Kidney (tissue), 13 donors: ENCODE measurements at regions not wholly inside any gene's neighbourhood (a gene's known extent, or its start where the extent isn't known, plus 50 kb on each side); places are given as distances from the start of the nearest gene placed in this dataset.

Source experiments
- DNase-seq, 5 donors: peaks; one replicate each; pipeline ENCODE4 v3.0.0-alpha.2; 2013 to 2020
- FAIRE-seq: peaks from 2 replicates; lab custom pipeline; 2012; peaks lifted over from hg19 to GRCh38; lab: Jason Lieb, UNC
- H3K27ac ChIP-seq, 2 donors: one replicate each; pipeline ENCODE4 v1.7.0; 2013; ENCODE audit warnings: low read depth in 2 of 2, low read length in 2 of 2, inconsistent platforms in 1 of 2
- H3K27me3 ChIP-seq: one replicate; pipeline ENCODE4 v1.7.1; 2013; ENCODE audit warnings: low read length, inconsistent platforms; ENCODE audit not compliant: control insufficient read depth, insufficient read depth
- H3K36me3 ChIP-seq, 3 donors: one replicate each; pipeline versions ENCODE4 v1.7.0 to v1.7.1; 2013; ENCODE audit warnings: low read length in 3 of 3, control low read depth in 1 of 3, inconsistent platforms in 1 of 3; ENCODE audit not compliant: insufficient read depth in 3 of 3, control insufficient read depth in 2 of 3
- H3K4me1 ChIP-seq, 3 donors: one replicate each; pipeline versions ENCODE4 v1.7.0 to v1.7.1; 2013; ENCODE audit warnings: low read length in 3 of 3, inconsistent platforms in 1 of 3, low read depth in 1 of 3; ENCODE audit not compliant: control insufficient read depth in 2 of 3, insufficient read depth in 2 of 3
- H3K4me3 ChIP-seq, 3 donors: one replicate each; pipeline versions ENCODE4 v1.7.0 to v1.8.1; 2013; ENCODE audit warnings: low read length in 3 of 3, control low read depth in 1 of 3, inconsistent platforms in 1 of 3
- H3K9ac ChIP-seq, 3 donors: one replicate each; pipeline versions ENCODE4 v1.7.0 to v1.7.1; 2013; ENCODE audit warnings: low read length in 3 of 3, control low read depth in 1 of 3, inconsistent platforms in 1 of 3
- H3K9me3 ChIP-seq, 3 donors: one replicate each; pipeline versions ENCODE4 v1.7.0 to v1.7.1; 2013; ENCODE audit warnings: low read length in 3 of 3, control low read depth in 1 of 3, inconsistent platforms in 1 of 3; ENCODE audit not compliant: control insufficient read depth in 2 of 3, insufficient read depth in 1 of 3
- CTCF ChIP-seq: IDR thresholded peaks from 3 replicates; pipeline ENCODE4 v1.5.1; 2012; ENCODE audit warnings: mild to moderate bottlenecking, moderate library complexity, borderline replicate concordance; ENCODE audit not compliant: insufficient read depth; ENCODE audit errors: extremely low read depth
- intact Hi-C: fragments of 100-400 bp; cut with DNase I; formaldehyde crosslinking; loops from one replicate; pipeline ENCODE4 v1.11.1; 2022
- donor health status: control.
- donor health status: control.
- donor health status: control.
- donor health status: control.
- donor health status: control.
- donor health status: DM: yes; HTN: yes; CAD: no.
- donor health status: Normal renal cell carcinoma (clear cell type).

- intact Hi-C loops: no loop called here
- H3K36me3 ChIP-seq: no peaks in the 10 kb centered on the region
- no peak overlapping the region for H3K9ac ChIP-seq
- TF ChIP-seq CTCF: no peak
- H3K27ac ChIP-seq: no peak overlapping the region
- no peaks in the 10 kb centered on the region for H3K9me3 ChIP-seq
- no peaks in the 10 kb centered on the region for H3K27me3 ChIP-seq
- FAIRE-seq (no peak), DNase-seq (peak in 1 of 5 donors; percentile 19)
- H3K4me3 ChIP-seq: no peak overlapping the region
- no peaks in the 10 kb centered on the region for H3K4me1 ChIP-seq
Measured at GRCh38 chr18:56257205-56257604, 381.2 kb downstream of the TXNL1 start.

GRCh38 chr18:56256659-56257058 is 381.7 kb downstream of the TXNL1 start:
- H3K9me3 ChIP-seq: no peaks in the 10 kb centered on the region
- no peak overlapping the region for H3K9ac ChIP-seq
- DNase-seq (no peak), FAIRE-seq (no peak)
- no peaks in the 10 kb centered on the region for H3K36me3 ChIP-seq
- H3K4me3 ChIP-seq: no peak overlapping the region
- H3K27me3 ChIP-seq: no peaks in the 10 kb centered on the region
- H3K27ac ChIP-seq: no peak overlapping the region
- TF ChIP-seq CTCF: no peak
- H3K4me1 ChIP-seq: no peaks in the 10 kb centered on the region
- intact Hi-C loops: no loop called here

- Histone ChIP-seq H3K4me1 (no peaks in the 10 kb centered on the region), H3K36me3 (no peaks in the 10 kb centered on the region), H3K27ac (no peak overlapping the region), H3K4me3 (no peak overlapping the region), H3K9me3 (no peaks in the 10 kb centered on the region), H3K9ac (no peak overlapping the region), H3K27me3 (no peaks in the 10 kb centered on the region)
- intact Hi-C loops: no loop called here
- no peak for TF ChIP-seq CTCF
- FAIRE-seq (no peak), DNase-seq (no peak)
Measured at GRCh38 chr18:56255381-56255780, 383.0 kb downstream of the TXNL1 start.

- H3K4me1 ChIP-seq: no peaks in the 10 kb centered on the region
- H3K4me3 ChIP-seq: no peak overlapping the region
- H3K27me3 ChIP-seq: no peaks in the 10 kb centered on the region
- no peak for TF ChIP-seq CTCF
- DNase-seq (no peak), FAIRE-seq (no peak)
- H3K9me3 ChIP-seq: no peaks in the 10 kb centered on the region
- H3K27ac ChIP-seq: no peak overlapping the region
- H3K9ac ChIP-seq: no peak overlapping the region
- intact Hi-C loops: no loop called here
- no peaks in the 10 kb centered on the region for H3K36me3 ChIP-seq
Measured at GRCh38 chr18:56252456-56252855, 385.9 kb downstream of the TXNL1 start.
